ENCODE measurements at regions not wholly inside any gene's neighbourhood (a gene's known extent, or its start where the extent isn't known, plus 50 kb on each side); places are given as distances from the start of the nearest gene placed in this dataset.

GRCh38 chr5:14063691-14064090 is 79.5 kb upstream of the TRIO start:
- Histone ChIP-seq H3K4me2 (ENCODE audit: insufficient read depth, insufficient read length, low read length) (no peak overlapping the region), H2BK120ac (ENCODE audit: low read depth, low read length, poor library complexity, severe bottlenecking) (no peak overlapping the region), H4K20me1 (ENCODE audit: control insufficient read depth, insufficient read depth, insufficient read length) (no peaks in the 10 kb centered on the region), H2AFZ (ENCODE audit: low read length) (no peak overlapping the region), H4K5ac (ENCODE audit: insufficient read length, low read depth, low read length) (no peak overlapping the region), H2AK5ac (ENCODE audit: insufficient read length, low read length) (no peak overlapping the region), H3T11ph (ENCODE audit: low read length) (no peak overlapping the region), H3K79me1 (ENCODE audit: insufficient read depth, low read depth, low read length, poor library complexity, severe bottlenecking) (no peaks in the 10 kb centered on the region), H3K4me1 (ENCODE audit: insufficient read depth, low read length) (no peaks in the 10 kb centered on the region; the same call in 1 of the 2 replicates), H2BK20ac (ENCODE audit: low read depth, low read length, poor library complexity, severe bottlenecking) (no peak overlapping the region), H4K8ac (replicated peaks; ENCODE audit: insufficient read length, low read depth, low read length) (no peak overlapping the region), H3K9ac (ENCODE audit: extremely low read depth, insufficient read length, low read length) (no peak overlapping the region), H3K23ac (ENCODE audit: insufficient read length, low read depth, low read length) (no peak overlapping the region), H3K4ac (ENCODE audit: low read depth, low read length) (no peak overlapping the region), H3K23me2 (ENCODE audit: insufficient read length, low read depth, low read length, poor library complexity, severe bottlenecking) (no peaks in the 10 kb centered on the region), H2BK5ac (ENCODE audit: insufficient read length, low read length) (no peak overlapping the region), H3K79me2 (ENCODE audit: insufficient read depth, low read length) (no peaks in the 10 kb centered on the region), H2BK15ac (ENCODE audit: low read depth, low read length) (no peak overlapping the region), H3K18ac (ENCODE audit: insufficient read length, low read depth, low read length) (no peak overlapping the region), H3K14ac (ENCODE audit: insufficient read depth, low read length) (no peak overlapping the region), H3K56ac (ENCODE audit: insufficient read length, low read depth, low read length) (no peak overlapping the region), H3K9me3 (ENCODE audit: control insufficient read depth, low read depth, low read length) (no peaks in the 10 kb centered on the region), H3K27ac (ENCODE audit: insufficient read length, low read depth, low read length) (no peak overlapping the region), H2BK12ac (ENCODE audit: insufficient read length, low read depth, low read length) (no peak overlapping the region), H4K91ac (ENCODE audit: insufficient read length, low read depth, low read length) (no peak overlapping the region), H3K27me3 (ENCODE audit: insufficient read depth, low read length) (no peaks in the 10 kb centered on the region)
- whole genome bisulfite sequencing (ENCODE audit: extremely low coverage, insufficient read length, low lambda C conversion rate), result no CpG with 5 or more reads among the region's 1 CpG
- DNase-seq, result no peak
- H3K27me3 Mint-ChIP-seq (ENCODE audit: low read depth), result peaks cover 6% of the 10 kb centered on the region
- H3K4me3 Mint-ChIP-seq, result no peak overlapping the region
- peaks cover 0 to 2% of the 10 kb centered on the region in 2 experiments; a peak in 1 of 5 replicates for H3K9me3 Mint-ChIP-seq
- no peak for TF ChIP-seq CTCF (conservative IDR thresholded peaks at IDR 0.05)
- H3K36me3 Mint-ChIP-seq (ENCODE audit: insufficient read depth in 1 of 3, low read depth in 3 of 3), result peaks cover 0 to 8% (median 1%) of the 10 kb centered on the region in 3 experiments; a peak in 1 of 7 replicates
- no peak overlapping the region for H3K27ac Mint-ChIP-seq
- H3K4me1 Mint-ChIP-seq, result peaks cover 0 to 3% of the 10 kb centered on the region in 2 experiments; a peak in 1 of 4 replicates

Data from H9 (cell line).